GM21447 (cell line): ENCODE measurements at regions not wholly inside any gene's neighbourhood (a gene's known extent, or its start where the extent isn't known, plus 50 kb on each side); places are given as distances from the start of the nearest gene placed in this dataset.

Experiments
- ATAC-seq: cut with Tn5 transposase; IDR thresholded peaks from one replicate; pipeline ENCODE4 v1.9.1; 2021; ENCODE audit not compliant: unreplicated experiment

GRCh38 chr9:107163370-107163769 lies 119.7 kb upstream of the RAD23B start:
- no peak for ATAC-seq

GRCh38 chr9:107169796-107170195 lies 113.3 kb upstream of the RAD23B start:
- ATAC-seq: no peak

DNA sequence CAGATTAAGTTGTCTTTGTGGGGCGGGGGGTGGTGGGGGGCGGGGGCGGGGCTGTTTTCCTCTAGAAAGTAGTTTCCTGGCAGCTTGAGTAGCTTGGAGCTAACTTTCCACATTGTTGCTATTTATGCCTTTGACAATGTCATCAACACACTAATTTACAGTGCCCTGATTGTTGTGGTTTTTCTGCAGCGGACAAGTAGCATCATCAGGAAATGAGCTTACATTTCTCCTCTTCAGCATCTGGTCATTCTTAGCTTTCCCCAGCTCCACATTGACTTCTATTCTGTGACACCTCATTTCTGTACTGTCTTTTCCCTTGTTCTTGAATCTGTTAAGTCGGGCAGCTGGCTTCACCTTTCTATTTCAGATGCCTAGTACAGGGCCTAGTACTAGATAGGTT lies 112.3 kb upstream of the RAD23B start:
- ATAC-seq: no peak

DNA sequence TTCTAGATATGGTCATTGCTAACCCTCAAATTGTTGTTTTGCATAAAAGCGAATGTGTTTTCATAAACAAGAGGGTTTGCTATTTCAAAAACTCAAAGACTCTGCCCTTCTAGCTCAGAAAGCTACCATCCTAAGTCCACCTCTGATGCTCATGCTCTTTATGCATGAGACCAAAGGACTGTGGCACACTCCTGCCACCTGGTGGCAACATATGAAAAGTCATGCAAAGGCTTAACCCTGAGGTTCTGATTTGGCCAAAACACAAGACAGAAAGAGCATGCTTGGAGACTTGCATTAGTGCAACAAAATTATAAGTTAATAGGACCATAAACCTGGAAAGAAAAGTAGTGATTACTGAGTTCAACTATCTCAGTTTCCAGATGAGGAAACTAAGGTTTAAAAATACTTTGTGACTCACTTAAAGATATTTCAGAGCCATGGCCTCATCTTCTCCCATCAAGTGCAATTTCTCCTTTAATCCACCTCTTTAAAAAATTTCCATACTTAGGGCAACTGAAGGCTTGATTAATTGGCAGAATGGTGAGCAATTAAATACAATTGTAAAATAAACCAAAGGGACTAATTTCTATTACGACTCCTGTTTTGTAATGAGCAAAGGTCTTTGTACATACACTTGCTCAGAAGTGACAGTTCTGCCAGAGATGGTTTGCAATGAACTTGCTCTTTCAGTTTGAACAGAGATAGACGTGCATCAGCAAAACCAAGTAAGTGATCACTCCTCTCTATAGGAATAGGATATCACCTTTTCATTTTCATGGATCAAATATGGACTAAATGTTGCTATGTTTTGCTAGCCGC lies 110.7 kb upstream of the RAD23B start:
- peak; percentile 58 for ATAC-seq

DNA sequence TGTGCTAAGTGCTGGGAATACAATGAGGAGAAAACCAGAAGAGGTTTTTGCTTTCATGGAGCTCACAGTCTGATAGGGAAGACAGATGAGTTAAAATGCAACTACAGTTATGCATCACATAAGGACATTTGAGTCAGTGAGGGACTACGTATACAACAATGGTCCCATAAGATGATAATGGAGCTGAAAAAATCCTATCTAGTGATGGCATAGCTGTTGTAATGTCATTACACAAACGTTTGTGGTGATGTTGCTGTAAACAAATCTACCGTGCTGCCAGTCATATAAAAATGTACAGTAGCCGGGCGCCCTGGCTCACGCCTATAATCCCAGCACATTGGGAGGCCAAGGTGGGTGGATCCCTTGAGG lies 110.1 kb upstream of the RAD23B start:
- ATAC-seq: peak; percentile 49

- no peak for ATAC-seq
These were observed 109.5 kb upstream of the RAD23B start for GRCh38 chr9:107173422-107174180.

GRCh38 chr9:107174441-107174840 lies 108.6 kb upstream of the RAD23B start:
- ATAC-seq: no peak

- no peak for ATAC-seq
These were observed 108.0 kb upstream of the RAD23B start for GRCh38 chr9:107175041-107175440.

GRCh38 chr9:107175816-107176435 lies 107.2 kb upstream of the RAD23B start:
- no peak for ATAC-seq

GRCh38 chr9:107176436-107177151 lies 106.5 kb upstream of the RAD23B start:
- ATAC-seq: no peak

DNA sequence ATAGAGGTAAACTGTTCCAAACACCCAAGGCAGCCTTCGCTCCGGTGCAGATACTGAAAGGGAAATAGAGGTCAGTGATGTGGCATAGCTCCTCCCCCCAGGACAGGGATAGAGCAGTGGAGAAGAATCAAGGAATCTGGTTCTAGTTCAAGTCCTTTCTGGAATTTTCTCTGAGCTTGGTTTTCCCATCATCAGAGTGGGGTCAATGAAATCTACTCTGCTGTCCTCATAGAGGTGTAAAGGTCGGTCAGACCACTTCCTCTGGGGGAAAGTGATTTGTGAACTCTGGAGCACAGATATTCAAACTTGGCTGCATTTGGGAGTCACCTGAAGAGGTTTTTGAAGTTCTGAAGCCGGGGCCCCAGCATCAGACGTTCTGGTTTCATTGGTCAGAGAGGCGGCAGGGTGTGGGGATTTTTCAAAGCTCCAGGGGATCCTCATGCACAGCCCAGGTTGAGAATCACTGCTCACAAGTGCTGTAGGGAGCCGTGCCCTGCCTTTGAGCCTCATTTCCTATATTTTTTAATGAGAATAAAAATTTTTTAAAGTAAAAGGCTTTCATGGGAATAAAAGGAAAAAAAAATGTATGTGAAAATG lies 105.7 kb upstream of the RAD23B start:
- peak; percentile 36 for ATAC-seq

- no peak for ATAC-seq
These were observed 105.2 kb upstream of the RAD23B start for GRCh38 chr9:107177857-107178256.

- ATAC-seq: no peak
These were observed 104.8 kb upstream of the RAD23B start for GRCh38 chr9:107178293-107178692.

- no peak for ATAC-seq
These were observed 102.9 kb upstream of the RAD23B start for GRCh38 chr9:107180206-107180605.

GRCh38 chr9:107183176-107183575 lies 99.9 kb upstream of the RAD23B start:
- ATAC-seq: no peak

- ATAC-seq: no peak
These were observed 94.7 kb upstream of the RAD23B start for GRCh38 chr9:107188376-107188775.

- no peak for ATAC-seq
These were observed 92.8 kb upstream of the RAD23B start for GRCh38 chr9:107190061-107190935.

DNA sequence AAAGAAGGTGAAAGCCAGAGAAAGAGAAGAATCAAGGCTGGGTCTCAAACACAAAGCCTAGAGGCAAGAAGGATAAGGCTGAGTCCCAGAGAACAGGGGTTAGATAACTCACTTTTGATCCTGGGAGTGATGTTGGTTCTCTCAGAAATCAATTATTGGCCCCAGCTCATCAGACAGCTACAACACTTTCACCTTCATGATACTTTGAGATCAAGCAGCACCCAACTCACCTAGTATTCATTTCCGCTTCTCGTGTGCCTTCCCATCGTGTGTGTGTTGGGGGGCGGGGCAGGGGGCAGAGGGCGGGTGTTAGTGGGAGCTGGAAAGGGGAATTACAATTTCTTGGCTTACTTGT lies 92.2 kb upstream of the RAD23B start:
- ATAC-seq: no peak

DNA sequence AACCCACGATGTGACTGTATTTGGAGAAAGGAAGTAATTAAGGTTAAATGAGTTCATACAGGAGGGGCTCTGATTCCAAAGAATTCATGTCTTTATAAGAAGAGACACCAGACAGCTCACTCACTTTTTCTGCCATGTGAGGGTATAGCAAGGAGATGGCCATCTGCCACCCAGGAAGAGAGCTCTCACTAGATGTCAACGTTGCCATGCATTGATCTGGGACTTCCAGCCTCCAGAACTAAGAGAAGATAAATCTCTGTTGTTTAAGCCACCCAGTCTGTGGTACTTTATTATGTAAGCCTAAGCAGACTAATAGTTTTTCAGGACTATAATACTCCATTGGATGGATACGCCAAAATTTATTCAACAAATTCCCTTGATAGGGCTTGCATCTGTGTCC lies 89.8 kb upstream of the RAD23B start:
- ATAC-seq: no peak

GRCh38 chr9:107198718-107199117 lies 84.4 kb upstream of the RAD23B start:
- no peak for ATAC-seq
